HG02840 (cell line): ENCODE measurements at regions not wholly inside any gene's neighbourhood (a gene's known extent, or its start where the extent isn't known, plus 50 kb on each side); places are given as distances from the start of the nearest gene placed in this dataset.

ENCODE experiments used
- ATAC-seq: cut with Tn5 transposase; IDR thresholded peaks from one replicate; pipeline ENCODE4 v1.9.1; 2021; ENCODE audit warnings: mild to moderate bottlenecking, moderate library complexity, moderate number of reproducible peaks; ENCODE audit not compliant: unreplicated experiment, low FRiP score

GRCh38 chr12:114750917-114751316 lies 66.9 kb upstream of the TBX3 start:
- ATAC-seq, result no peak

GRCh38 chr12:114749065-114749464 lies 65.1 kb upstream of the TBX3 start:
- ATAC-seq, result no peak

GRCh38 chr12:114747012-114747858 lies 63.3 kb upstream of the TBX3 start:
- no peak for ATAC-seq

- no peak for ATAC-seq
Measured at GRCh38 chr12:114746297-114747011, 62.5 kb upstream of the TBX3 start.

- no peak for ATAC-seq
Measured at GRCh38 chr12:114744691-114745090, 60.7 kb upstream of the TBX3 start.

- ATAC-seq, result no peak
Measured at GRCh38 chr12:114744285-114744684, 60.3 kb upstream of the TBX3 start.

- no peak for ATAC-seq
Measured at GRCh38 chr12:114743799-114744198, 59.8 kb upstream of the TBX3 start.

GRCh38 chr12:114743289-114743688 lies 59.3 kb upstream of the TBX3 start:
- no peak for ATAC-seq

GRCh38 chr12:114742363-114742762 lies 58.4 kb upstream of the TBX3 start:
- no peak for ATAC-seq

GRCh38 chr12:114741940-114742339 lies 58.0 kb upstream of the TBX3 start:
- no peak for ATAC-seq

GRCh38 chr12:114740448-114740847 lies 56.5 kb upstream of the TBX3 start:
- ATAC-seq, result no peak

GRCh38 chr12:114738460-114739184 lies 54.6 kb upstream of the TBX3 start:
- no peak for ATAC-seq

GRCh38 chr12:114735680-114736374 lies 51.9 kb upstream of the TBX3 start:
- ATAC-seq, result no peak

- ATAC-seq, result no peak
Measured at GRCh38 chr12:114735011-114735410, 51.0 kb upstream of the TBX3 start.

- no peak for ATAC-seq
Measured at GRCh38 chr12:114733919-114734318, 49.9 kb upstream of the TBX3 start.
